Natural killer cell treated with Interleukin-12 subunit alpha and Interleukin-12 subunit beta and Interleukin-15 and Interleukin-18, amount 100 ng/mL, for 72 hours (primary cell): ENCODE measurements at regions not wholly inside any gene's neighbourhood (a gene's known extent, or its start where the extent isn't known, plus 50 kb on each side); places are given as distances from the start of the nearest gene placed in this dataset.

Source experiments
- ATAC-seq, 2 donors: fragments of 150-1000 bp; cut with Tn5 transposase in 1 of 2; sonication (Bioruptor Pico), chemical (Tn5 transposase) in 1 of 2; 2 replicates each; pipeline ENCODE4 v1.10.0; 2021
- DNase-seq: peaks from one replicate; pipeline ENCODE4 v3.0.0; 2022; ENCODE audit warnings: low spot score
- H3K27ac Mint-ChIP-seq, 2 donors: 1 replicate in 1 of 2; 2 replicates in 1 of 2; pipeline ENCODE4 v1.8.0; 2022; ENCODE audit warnings: mixed read lengths in 2 of 2, mild to moderate bottlenecking in 1 of 2, moderate library complexity in 1 of 2
- H3K27me3 Mint-ChIP-seq, 2 donors: 1 replicate in 1 of 2; 2 replicates in 1 of 2; pipeline ENCODE4 v1.8.0; 2022; ENCODE audit warnings: mixed read lengths in 2 of 2
- H3K36me3 Mint-ChIP-seq: one replicate; pipeline ENCODE4 v1.8.0; 2022; ENCODE audit warnings: mixed read lengths
- H3K4me1 Mint-ChIP-seq, 2 donors: 1 replicate in 1 of 2; 2 replicates in 1 of 2; pipeline ENCODE4 v1.8.0; 2022; ENCODE audit warnings: low read depth in 2 of 2, mixed read lengths in 2 of 2, mild to moderate bottlenecking in 1 of 2
- H3K4me3 Mint-ChIP-seq: one replicate; pipeline ENCODE4 v1.8.0; 2022; ENCODE audit warnings: mixed read lengths
- H3K9me3 Mint-ChIP-seq: 2 replicates; pipeline ENCODE4 v1.8.0; 2022; ENCODE audit warnings: mixed read lengths

DNA sequence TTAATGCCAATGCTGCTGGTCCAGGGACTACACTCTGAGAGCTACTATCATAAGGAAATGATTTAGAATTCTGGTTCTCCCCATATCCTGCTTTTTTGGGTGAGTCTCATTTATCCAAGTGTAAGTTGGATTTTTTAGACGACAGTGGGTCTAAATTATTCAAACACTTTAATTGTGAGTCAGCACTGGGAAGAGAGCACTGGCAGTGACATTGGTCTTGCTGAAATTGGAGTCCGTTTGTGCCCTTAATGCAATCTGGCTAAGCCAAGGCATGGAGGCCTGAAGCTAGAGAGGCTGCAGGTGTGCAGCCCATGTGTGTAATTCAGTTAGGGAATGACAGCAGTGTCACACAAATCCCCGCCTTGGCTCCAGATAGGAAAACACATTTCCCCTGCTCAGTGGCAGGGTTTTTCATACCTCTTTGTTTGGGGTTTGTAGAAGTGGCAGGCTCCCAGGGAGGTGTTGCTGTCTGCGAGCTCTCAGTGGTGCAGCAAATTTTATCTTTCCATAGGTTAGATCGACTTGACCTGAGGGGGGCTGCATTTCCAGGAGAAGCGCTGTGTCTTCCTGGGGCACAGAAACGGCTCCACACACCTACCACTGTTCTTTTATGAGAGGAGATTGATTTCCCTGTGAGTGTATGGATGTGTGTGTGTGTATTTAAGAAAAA, 197.7 kb downstream of the CD47 start:
- no peak overlapping the region for H3K4me3 Mint-ChIP-seq
- no peaks in the 10 kb centered on the region for H3K4me1 Mint-ChIP-seq
- no peak overlapping the region for H3K27ac Mint-ChIP-seq
- H3K9me3 Mint-ChIP-seq, result no peaks in the 10 kb centered on the region
- DNase-seq (no peak), ATAC-seq (no peak)
- peaks cover 21 to 45% of the 10 kb centered on the region in 2 donors for H3K27me3 Mint-ChIP-seq
- H3K36me3 Mint-ChIP-seq, result peaks cover 7% of the 10 kb centered on the region

DNA sequence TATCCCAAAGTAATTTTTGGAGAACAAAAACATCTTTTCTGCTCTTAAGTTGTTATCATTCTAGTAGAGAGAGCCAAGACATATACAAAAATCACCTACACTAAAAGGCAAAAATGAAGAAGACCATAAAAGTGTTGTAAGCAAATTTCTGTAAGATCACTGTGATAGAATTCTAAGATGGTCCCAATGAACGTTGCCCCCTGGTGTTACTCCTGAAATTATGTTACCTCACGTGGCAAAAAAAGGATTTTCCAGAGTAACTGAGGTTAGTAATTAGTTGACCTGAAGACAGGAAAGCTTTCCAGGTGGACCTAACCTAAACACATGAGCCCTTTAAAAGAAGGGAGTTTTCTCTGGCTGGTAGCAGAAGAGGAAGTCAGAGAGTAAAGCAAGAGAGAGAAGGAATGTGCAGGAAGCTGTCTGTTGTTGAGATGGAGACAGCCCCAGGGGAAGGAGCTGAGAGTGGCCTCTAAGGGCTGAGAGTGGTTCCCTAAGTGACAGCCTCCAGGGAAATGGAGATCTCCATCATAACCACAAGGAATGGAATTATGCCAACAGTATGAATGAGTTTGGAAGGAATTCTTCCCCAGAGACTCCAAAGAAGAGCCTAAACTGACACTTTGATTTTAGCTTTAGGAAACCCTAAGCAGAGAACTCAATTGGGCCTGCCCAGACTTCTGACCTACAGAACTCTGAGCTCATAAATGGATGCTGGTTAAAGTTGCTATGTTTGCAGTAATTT, 205.9 kb downstream of the CD47 start:
- Mint-ChIP-seq H3K27me3 (peaks cover 0 to 8% of the 10 kb centered on the region in 2 donors), H3K9me3 (no peaks in the 10 kb centered on the region), H3K4me3 (no peak overlapping the region), H3K27ac (no peak overlapping the region), H3K4me1 (no peaks in the 10 kb centered on the region), H3K36me3 (peaks cover 10% of the 10 kb centered on the region)
- ATAC-seq (no peak), DNase-seq (no peak)

DNA sequence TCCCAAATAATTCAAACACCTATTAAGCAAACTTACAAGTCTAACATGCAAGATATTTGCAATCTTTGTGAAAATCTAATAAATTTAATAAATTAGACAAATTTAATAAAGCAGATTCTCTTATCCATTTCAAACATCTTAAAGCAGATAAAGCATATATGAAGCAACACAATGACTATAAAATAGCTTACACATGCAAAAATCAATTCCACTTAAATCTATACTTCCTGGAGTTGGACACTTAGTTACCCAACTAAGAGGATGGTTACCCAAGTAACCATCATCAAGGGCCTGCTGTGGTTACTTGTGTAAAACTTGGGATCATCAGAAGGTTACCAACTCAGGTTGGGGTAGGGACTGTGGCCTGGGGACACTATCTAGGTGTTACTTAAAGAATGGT, 206.8 kb downstream of the CD47 start:
- H3K9me3 Mint-ChIP-seq, result no peaks in the 10 kb centered on the region

DNA sequence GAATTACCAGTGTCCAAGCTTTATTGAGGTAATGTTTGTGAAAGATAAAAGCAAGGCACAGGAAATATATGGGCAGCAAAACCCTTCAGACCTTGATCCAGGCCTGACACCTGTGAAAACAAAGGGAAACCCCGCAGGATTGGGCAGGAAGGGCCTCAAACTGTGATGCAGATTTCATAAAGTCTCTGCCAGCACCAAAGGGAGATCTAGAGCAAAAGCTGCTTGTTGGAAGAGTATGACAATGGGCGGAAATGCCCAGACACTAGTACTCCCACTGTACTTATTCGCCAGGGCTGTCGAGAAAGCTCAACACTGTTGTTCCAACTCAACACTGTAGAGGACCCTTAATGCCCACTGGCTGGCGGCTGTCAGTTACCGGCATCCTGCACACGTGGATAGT, 207.9 kb downstream of the CD47 start:
- ATAC-seq (no peak), DNase-seq (no peak)
- Mint-ChIP-seq H3K27me3 (peaks cover 0 to 10% of the 10 kb centered on the region in 2 donors), H3K4me1 (no peaks in the 10 kb centered on the region), H3K27ac (no peak overlapping the region), H3K9me3 (no peaks in the 10 kb centered on the region), H3K36me3 (peaks cover 1% of the 10 kb centered on the region), H3K4me3 (no peak overlapping the region)

More for the DNA sequence above, 206.8 kb downstream of the CD47 start:
- no peak for DNase-seq
- peaks cover 7% of the 10 kb centered on the region for H3K36me3 Mint-ChIP-seq
- no peak overlapping the region for H3K4me3 Mint-ChIP-seq
- ATAC-seq, result no peak
- peaks cover 0 to 8% of the 10 kb centered on the region in 2 donors for H3K27me3 Mint-ChIP-seq
- H3K4me1 Mint-ChIP-seq, result no peaks in the 10 kb centered on the region
- H3K27ac Mint-ChIP-seq, result no peak overlapping the region

DNA sequence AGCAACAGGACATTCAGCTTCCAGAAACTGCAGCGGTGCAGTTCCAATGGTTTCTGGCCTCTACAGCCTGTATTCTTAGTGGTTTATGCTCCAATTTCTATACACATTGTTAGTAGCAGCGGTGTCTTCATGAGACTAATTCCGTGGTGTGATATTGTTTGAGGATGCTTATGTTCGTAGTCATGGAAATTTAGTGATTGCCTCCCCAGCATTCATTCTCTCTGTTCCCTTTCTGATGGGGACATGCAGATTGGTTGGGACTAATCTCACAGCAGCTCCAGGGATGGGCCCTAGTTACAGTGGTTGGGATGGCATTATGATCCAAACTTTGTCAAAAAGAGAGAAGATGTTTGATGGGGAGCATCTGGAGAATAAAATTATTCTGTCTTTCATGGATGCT, 208.6 kb downstream of the CD47 start:
- Mint-ChIP-seq H3K9me3 (no peaks in the 10 kb centered on the region), H3K27me3 (peaks cover 0 to 10% of the 10 kb centered on the region in 2 donors), H3K27ac (no peak overlapping the region), H3K4me3 (no peak overlapping the region), H3K4me1 (no peaks in the 10 kb centered on the region), H3K36me3 (no peaks in the 10 kb centered on the region)
- DNase-seq (no peak), ATAC-seq (no peak)

DNA sequence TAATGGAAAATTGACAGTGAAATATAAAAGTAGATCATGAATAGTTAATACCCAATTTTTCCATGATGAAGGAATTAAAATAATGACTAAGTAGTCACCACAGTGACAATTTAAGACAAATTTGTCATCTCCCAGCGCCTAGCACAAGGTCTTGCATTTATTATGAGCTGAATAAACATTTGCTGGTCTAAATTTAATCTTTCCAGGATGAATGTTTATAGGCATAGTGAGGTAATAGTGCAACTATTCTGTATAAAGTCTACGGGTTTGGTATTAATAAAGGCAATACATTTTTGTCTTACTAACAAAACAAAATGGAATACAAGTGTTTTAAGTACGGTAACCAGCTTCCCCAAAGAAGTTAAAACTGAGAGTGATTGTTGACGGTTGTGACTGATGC, 209.3 kb downstream of the CD47 start:
- H3K9me3 Mint-ChIP-seq, result no peaks in the 10 kb centered on the region
- H3K27ac Mint-ChIP-seq, result no peak overlapping the region
- no peak for DNase-seq
- H3K4me3 Mint-ChIP-seq, result no peak overlapping the region
- ATAC-seq, result no peak
- peaks cover 0 to 10% of the 10 kb centered on the region in 2 donors for H3K27me3 Mint-ChIP-seq
- H3K36me3 Mint-ChIP-seq, result no peaks in the 10 kb centered on the region
- no peaks in the 10 kb centered on the region for H3K4me1 Mint-ChIP-seq

DNA sequence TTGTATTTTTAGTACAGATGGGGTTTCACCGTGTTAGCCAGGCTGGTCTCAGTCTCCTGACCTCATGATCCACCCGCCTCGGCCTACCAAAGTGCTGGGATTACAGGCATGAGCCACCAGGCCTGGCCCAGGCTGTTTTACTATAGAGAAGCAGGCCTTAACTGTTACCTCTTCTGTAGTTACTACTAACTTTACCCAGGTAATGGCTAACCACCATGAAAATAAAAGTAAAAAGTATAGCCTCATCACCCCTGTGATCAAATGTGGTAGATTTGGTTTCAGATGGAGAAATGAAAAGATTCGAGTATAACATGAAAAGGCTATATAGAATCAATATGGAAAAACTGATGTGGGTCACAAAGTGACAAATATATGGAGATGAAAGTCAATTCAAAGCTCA, 210.1 kb downstream of the CD47 start:
- no peaks in the 10 kb centered on the region for H3K36me3 Mint-ChIP-seq

DNA sequence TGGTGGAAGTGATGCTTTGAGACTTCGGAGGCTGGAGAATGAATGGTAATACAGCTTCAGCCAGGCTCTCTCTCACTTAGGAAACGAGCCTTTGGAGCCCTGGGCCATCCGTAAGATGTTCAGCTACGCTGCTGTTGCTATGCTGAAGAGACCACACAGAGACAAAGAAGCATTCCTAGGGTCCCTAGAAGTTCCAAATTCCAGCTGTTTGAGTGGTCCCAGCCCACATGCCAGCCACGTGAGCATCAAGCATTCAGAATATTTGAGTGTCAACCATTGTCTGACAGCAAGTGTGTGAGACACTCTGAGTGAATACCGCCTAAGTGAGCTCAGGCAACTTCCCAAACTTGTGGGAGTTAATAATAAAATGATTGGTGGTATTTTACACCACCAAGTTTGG, 212.9 kb downstream of the CD47 start:
- no peaks in the 10 kb centered on the region for H3K4me1 Mint-ChIP-seq
- H3K9me3 Mint-ChIP-seq, result no peaks in the 10 kb centered on the region
- H3K4me3 Mint-ChIP-seq, result no peak overlapping the region
- peaks cover 6 to 11% of the 10 kb centered on the region in 2 donors for H3K27me3 Mint-ChIP-seq
- no peak overlapping the region for H3K27ac Mint-ChIP-seq
- H3K36me3 Mint-ChIP-seq, result no peaks in the 10 kb centered on the region
- DNase-seq, result no peak
- peak in 1 of 2 donors; percentile 48 for ATAC-seq

More for the DNA sequence above, 210.1 kb downstream of the CD47 start:
- Mint-ChIP-seq H3K4me1 (no peaks in the 10 kb centered on the region), H3K27ac (no peak overlapping the region), H3K4me3 (no peak overlapping the region), H3K27me3 (peaks cover 0 to 14% of the 10 kb centered on the region in 2 donors), H3K9me3 (no peaks in the 10 kb centered on the region)
- no peak for ATAC-seq
- DNase-seq, result no peak

DNA sequence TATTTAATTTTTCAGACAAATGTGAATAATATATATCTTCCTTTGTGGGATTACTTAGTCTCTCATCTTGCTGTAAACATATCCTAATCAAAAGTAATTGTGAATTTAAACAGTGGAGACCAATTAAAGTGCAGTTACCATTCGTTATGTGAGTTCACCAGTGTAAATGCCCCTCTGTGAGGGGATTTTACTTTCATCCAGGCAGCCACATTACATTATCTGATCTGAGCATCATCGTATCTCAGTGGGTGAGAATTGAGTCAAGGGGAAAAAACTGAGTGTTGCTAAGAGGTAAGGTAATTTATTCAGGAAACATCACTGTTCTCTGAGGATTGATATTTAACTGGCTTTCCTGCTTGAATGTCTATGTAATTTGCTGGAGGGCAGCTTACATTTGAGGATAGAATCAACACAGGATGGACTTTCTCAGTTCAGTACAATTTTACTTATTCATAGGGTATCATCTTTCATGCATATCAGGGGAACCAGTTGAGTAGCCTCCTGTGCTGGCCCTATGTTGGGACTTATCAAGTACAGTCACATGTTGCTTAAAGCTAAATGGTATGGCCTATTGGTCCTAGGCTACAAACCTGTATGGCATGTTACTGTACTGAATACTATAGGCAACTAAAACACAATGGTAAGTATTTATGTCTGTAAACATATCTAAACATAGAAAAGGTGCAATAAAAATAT, 219.7 kb downstream of the CD47 start:
- Mint-ChIP-seq H3K4me3 (no peak overlapping the region), H3K27me3 (peaks cover 6% of the 10 kb centered on the region in 2 donors), H3K4me1 (no peaks in the 10 kb centered on the region), H3K9me3 (no peaks in the 10 kb centered on the region), H3K36me3 (no peaks in the 10 kb centered on the region), H3K27ac (no peak overlapping the region)
- ATAC-seq (no peak), DNase-seq (no peak)

DNA sequence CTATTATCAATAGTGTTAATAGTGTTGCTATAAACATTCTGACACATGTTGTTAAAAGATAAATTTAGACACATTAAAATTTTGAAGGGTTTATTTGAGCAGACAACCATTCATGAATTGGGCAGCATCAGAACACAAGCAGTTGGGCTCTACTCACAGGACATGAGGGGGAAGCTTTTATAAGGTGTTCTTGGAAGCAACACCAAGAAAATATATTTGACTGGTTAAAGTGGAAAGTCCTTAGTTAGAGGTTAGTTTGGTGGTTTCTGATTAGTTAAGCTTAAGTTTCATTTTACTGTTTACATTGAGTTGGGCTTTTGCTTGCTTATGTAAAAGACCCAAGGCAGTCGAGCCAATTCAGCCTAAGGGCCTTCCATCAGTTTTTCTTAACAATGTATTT, 220.7 kb downstream of the CD47 start:
- peaks cover 8% of the 10 kb centered on the region in 2 donors for H3K27me3 Mint-ChIP-seq
- ATAC-seq, result no peak
- no peaks in the 10 kb centered on the region for H3K36me3 Mint-ChIP-seq
- H3K4me1 Mint-ChIP-seq, result no peaks in the 10 kb centered on the region
- DNase-seq, result no peak
- H3K9me3 Mint-ChIP-seq, result no peaks in the 10 kb centered on the region
- H3K27ac Mint-ChIP-seq, result no peak overlapping the region
- no peak overlapping the region for H3K4me3 Mint-ChIP-seq

DNA sequence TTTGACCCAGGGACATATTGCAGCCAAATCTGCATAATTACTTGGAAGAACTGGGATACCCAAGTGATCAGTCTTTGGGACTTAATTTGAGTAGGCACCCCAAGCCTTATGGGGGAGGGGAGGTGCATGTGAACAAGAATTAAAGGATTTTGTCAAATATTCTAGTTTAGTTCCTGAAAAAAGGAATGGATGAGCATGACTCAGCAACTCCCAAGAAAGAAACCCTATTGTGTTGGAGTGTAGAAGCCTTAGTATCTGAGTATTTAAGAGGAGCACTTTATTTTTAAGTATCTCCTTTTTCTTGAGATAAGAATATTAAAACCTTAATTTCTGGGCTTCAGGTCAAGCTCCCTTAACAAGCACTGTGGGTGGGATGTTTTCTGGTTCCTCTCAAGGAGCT, 222.4 kb downstream of the CD47 start:
- DNase-seq, result no peak
- H3K4me1 Mint-ChIP-seq, result no peaks in the 10 kb centered on the region
- H3K9me3 Mint-ChIP-seq, result no peaks in the 10 kb centered on the region
- no peak for ATAC-seq
- H3K36me3 Mint-ChIP-seq, result no peaks in the 10 kb centered on the region
- H3K27ac Mint-ChIP-seq, result no peak overlapping the region
- H3K4me3 Mint-ChIP-seq, result no peak overlapping the region
- H3K27me3 Mint-ChIP-seq, result peaks cover 8 to 16% of the 10 kb centered on the region in 2 donors

DNA sequence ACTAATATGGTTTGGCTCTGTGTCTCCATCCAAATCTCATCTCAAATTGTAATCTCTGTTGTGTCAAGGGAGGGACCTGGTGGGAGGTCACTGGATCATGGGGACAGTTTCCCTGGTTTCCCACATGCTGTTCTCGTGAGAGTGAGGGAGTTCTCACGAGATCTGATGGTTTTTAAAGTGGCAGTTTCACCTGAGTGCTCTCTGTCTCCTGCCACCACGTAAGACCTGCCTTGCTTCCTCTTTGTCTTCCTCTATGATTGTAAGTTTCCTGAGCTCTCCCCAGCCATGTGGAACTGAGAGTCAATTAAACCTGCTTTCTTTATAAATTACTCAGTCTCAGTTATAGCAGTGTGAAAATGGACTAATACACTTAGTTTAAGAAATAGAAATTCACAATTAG, 228.9 kb downstream of the CD47 start:
- no peak overlapping the region for H3K4me3 Mint-ChIP-seq
- peaks cover 6 to 30% of the 10 kb centered on the region in 2 donors for H3K27me3 Mint-ChIP-seq
- no peaks in the 10 kb centered on the region for H3K4me1 Mint-ChIP-seq
- no peaks in the 10 kb centered on the region for H3K9me3 Mint-ChIP-seq
- ATAC-seq, result no peak
- no peak for DNase-seq
- H3K36me3 Mint-ChIP-seq, result no peaks in the 10 kb centered on the region
- H3K27ac Mint-ChIP-seq, result no peak overlapping the region

DNA sequence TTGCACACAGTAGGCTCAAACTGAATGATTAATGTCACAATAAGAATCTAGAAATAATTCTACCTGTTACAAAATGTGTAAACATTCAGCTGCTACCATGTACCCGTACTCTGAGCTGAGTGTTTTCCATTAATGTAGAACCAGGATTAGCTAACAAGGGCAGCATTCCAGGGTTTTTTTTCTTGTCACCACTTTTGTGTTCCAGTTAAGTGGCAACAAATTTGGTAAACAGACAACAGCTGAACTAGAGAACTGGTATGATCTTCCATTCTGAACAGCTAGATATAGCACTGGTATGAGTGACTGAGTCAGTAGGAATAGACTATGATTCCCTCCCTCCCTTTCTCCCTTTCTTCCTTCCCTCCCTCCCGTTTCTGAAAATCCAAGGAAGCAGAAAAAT, 229.4 kb downstream of the CD47 start:
- DNase-seq, result no peak
- H3K27me3 Mint-ChIP-seq, result peaks cover 6 to 30% of the 10 kb centered on the region in 2 donors

More for the DNA sequence above, 229.4 kb downstream of the CD47 start:
- Mint-ChIP-seq H3K27ac (no peak overlapping the region), H3K9me3 (no peaks in the 10 kb centered on the region), H3K36me3 (no peaks in the 10 kb centered on the region), H3K4me1 (no peaks in the 10 kb centered on the region), H3K4me3 (no peak overlapping the region)
- ATAC-seq, result no peak
